Epithelial cell of proximal tubule (primary cell): ENCODE measurements at regions not wholly inside any gene's neighbourhood (a gene's known extent, or its start where the extent isn't known, plus 50 kb on each side); places are given as distances from the start of the nearest gene placed in this dataset.

Experiments
- DNase-seq: peaks from one replicate; pipeline ENCODE4 v3.0.0-alpha.2; 2011; ENCODE audit warnings: low read depth
- H3K4me3 ChIP-seq: 2 replicates; pipeline ENCODE4 v1.5.1; 2011; ENCODE audit warnings: low read depth, mild to moderate bottlenecking, low read length
- TF ChIP-seq, protein P1 (sequence below): conservative IDR thresholded peaks from 2 replicates; pipeline ENCODE4 v1.5.1; 2012; ENCODE audit warnings: low read depth, mild to moderate bottlenecking, low read length

DNA sequence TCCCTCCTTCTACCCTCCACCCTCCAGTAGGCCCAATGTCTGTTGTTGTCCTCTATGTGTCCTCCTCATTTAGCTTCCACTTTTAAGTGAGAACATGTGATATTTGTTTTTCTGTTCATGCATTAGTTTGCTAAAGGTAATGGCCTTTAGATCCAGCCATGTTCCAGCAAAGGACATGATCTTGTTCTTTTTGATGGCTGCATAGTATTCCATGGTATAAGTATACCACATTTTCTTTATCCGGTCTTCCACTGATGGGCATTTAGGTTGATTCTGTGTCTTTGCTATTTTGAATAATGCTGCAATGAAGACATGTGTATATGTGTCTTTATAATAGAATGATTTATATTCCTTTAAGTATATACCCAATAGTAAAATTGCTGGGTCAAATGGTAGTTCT lies 232.5 kb upstream of the PRR16 start:
- no peak for DNase-seq
- H3K4me3 ChIP-seq, result no peak overlapping the region
- TF ChIP-seq, protein P1, sequence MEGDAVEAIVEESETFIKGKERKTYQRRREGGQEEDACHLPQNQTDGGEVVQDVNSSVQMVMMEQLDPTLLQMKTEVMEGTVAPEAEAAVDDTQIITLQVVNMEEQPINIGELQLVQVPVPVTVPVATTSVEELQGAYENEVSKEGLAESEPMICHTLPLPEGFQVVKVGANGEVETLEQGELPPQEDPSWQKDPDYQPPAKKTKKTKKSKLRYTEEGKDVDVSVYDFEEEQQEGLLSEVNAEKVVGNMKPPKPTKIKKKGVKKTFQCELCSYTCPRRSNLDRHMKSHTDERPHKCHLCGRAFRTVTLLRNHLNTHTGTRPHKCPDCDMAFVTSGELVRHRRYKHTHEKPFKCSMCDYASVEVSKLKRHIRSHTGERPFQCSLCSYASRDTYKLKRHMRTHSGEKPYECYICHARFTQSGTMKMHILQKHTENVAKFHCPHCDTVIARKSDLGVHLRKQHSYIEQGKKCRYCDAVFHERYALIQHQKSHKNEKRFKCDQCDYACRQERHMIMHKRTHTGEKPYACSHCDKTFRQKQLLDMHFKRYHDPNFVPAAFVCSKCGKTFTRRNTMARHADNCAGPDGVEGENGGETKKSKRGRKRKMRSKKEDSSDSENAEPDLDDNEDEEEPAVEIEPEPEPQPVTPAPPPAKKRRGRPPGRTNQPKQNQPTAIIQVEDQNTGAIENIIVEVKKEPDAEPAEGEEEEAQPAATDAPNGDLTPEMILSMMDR, result no peak

DNA sequence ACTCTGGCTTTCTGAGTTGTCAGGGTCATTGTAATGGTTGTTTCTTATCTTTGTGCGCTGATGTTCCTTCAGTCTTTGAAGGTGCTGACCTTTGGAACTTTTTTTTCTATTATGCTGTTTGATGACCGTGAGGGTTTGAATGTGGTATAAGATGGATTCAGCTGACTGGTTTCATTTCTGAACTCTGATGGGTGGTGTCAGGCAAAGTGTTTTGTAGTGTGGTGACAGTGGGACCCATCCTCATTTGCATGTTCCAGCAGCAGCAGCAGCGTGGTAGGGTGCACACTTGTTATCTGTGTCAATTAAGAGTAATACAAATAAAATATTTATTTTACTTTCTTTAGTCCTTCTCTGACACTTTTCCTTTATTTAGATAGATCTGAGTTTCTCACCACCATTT lies 227.7 kb upstream of the PRR16 start:
- TF ChIP-seq, protein P1, result no peak
- H3K4me3 ChIP-seq, result no peak overlapping the region
- DNase-seq, result no peak

DNA sequence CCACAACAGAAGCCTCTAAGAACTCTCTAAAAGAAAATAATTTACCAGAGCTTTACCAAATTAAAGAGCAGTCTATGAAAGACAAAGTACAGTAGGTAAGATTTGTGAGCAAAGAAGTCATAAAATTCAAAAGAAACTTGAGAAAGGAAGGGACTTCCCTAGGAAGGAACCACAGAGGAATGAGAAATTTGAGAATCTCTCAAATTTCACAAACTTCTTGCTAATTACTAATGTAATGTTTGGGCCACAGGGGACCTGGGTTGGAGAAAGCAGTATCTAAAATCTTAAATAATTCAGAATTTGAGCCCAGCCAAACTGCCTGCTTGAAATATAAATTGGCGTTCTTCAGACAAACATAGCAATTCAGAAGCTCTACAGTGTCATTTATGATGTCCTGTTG lies 225.0 kb upstream of the PRR16 start:
- H3K4me3 ChIP-seq, result no peak overlapping the region
- no peak for DNase-seq
- TF ChIP-seq, protein P1, result no peak

DNA sequence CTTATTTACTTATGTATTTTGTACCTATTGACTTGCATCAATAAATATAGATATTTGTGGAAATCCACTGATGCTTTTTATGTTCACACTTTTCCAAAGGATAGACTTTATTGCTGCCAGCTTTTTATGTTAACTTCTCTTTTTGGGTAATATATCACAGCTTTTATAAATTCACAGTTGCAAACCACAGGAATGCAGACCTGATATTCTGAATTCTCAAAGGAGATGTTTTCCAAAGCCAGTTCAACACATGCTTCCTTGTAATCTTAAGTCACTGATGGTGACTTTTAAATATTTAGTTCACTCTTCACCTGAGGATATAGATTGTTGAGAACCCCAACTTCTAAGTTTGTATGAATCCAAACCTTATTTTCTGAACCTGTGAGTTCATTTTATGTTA lies 223.4 kb upstream of the PRR16 start:
- no peak overlapping the region for H3K4me3 ChIP-seq
- TF ChIP-seq, protein P1, result no peak
- DNase-seq, result no peak

DNA sequence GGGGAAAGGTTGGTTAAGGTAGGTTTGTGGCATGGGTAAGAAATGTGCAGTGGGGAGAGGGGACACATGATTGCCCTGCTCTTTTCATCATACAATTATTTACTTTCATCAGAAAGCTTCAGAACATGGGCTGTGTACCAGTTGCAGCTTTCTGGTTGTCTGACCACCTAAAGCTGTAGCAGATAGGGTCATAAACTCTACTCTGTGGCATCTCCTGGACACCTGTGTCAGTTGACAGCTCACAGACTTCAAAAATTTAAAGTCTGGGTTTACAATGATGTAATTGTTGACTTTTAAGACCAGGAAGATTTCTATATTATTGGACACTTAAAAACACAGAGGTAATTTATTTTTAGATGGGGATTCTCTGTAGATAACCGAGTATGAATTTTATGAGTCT lies 222.7 kb upstream of the PRR16 start:
- TF ChIP-seq, protein P1, result no peak
- DNase-seq, result no peak
- H3K4me3 ChIP-seq, result no peak overlapping the region

DNA sequence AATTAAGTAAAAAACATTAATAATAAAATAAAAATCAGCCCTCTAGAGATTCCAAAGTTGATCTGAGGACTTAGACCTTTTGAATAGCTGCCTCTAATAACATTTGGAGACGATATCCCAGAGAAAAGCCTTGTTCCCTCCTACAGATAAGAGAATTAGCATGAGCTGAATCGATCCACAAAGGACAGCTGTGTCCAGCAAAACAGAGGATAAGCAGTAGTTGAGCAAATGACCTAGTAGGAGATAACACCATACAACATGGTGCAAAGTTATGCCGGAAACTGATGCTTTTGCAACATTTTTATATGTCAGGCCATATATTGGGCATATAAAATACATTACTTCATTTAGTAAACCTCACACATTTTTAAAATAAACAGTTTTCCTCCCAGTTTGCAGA lies 212.2 kb upstream of the PRR16 start:
- no peak for DNase-seq
- TF ChIP-seq, protein P1, result no peak
- no peak overlapping the region for H3K4me3 ChIP-seq

DNA sequence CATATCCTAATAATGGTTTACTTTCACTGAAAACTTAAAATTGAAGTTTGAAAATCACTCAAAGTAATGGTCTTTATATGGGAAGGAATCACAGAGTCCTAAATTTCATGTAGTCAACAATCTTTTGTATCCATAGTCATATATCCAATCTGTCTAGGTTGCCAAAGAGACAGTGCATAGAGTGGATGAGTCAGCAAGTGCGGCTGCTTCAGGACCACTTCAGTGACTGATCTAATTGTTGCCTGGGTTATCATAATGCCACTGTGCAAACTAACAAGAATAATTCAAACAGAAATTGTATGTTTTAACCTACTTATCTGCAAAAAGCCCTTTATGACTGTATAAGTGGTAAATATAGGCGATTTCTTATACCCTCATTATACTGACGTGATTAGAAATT lies 211.3 kb upstream of the PRR16 start:
- TF ChIP-seq, protein P1, result no peak
- H3K4me3 ChIP-seq, result no peak overlapping the region
- no peak for DNase-seq
